HTR-8/SVneo (cell line): ENCODE measurements at regions not wholly inside any gene's neighbourhood (a gene's known extent, or its start where the extent isn't known, plus 50 kb on each side); places are given as distances from the start of the nearest gene placed in this dataset.
"Not testable (repeated sequence)": the region's sequence is repeated elsewhere in the genome, so short reads cannot be mapped to it uniquely, and the experiment has no call there.

Experiments used
- DNase-seq: peaks from one replicate; pipeline ENCODE4 v3.0.0; 2011; ENCODE audit warnings: low spot score, mixed read lengths; ENCODE audit not compliant: insufficient read length
- FAIRE-seq: peaks from 2 replicates; lab custom pipeline; 2011; peaks lifted over from hg19 to GRCh38; lab: Jason Lieb, UNC

DNA sequence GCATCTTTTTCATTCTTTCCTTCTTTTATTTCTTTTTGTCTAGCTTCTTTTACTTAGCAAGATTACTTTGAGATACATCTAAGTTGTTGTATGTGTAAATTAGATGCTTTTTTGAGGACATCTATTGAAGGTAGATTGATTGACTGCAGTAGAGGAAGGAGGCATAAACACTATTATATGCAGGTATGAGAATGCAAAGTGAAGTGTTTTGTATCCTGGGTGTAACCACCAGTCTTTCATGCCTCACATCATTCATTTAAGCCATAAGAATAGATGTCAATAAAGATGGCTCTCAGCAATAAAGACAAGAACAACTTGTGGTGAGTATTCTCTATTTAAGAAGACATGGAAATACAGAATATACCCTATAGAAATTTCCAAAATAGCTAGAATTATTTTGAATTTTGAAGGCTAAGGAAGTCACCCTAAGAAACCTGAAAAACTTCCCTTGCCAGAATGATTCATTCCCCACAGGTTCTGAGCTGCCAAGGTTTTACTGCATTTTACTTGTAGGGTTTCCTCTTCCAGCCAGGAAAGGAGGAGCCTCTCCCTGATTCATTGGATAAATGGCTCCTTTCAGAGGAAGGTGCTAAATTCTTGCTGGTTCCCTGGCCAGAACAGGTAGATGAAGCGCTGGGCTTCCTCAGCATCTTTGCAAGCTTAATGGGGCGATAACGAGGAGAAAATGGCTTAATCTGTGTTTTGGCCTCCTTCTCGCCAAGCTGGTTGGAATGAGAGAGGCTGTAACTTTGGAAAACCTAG, 279.8 kb upstream of the SLC14A2 start:
- FAIRE-seq (no peak), DNase-seq (no peak)

DNA sequence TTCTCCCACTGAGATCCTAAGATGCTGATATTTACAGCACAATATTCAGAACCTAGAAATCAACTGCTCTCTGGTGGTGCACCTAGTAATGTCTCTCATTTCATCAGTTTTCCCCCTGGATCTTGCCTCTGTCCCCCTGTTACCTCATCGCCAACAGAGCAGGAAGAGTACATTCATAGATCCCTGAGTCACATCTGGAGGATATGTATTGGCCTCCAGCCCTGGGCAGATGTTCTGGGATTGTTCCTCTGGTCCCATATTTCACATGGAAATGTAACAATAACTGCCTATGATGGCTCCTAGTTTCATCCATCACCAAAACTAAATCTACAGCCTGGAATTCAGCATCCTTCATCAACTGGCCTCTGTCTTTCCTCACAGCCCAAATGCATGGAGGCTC, 278.8 kb upstream of the SLC14A2 start:
- FAIRE-seq = no peak

DNA sequence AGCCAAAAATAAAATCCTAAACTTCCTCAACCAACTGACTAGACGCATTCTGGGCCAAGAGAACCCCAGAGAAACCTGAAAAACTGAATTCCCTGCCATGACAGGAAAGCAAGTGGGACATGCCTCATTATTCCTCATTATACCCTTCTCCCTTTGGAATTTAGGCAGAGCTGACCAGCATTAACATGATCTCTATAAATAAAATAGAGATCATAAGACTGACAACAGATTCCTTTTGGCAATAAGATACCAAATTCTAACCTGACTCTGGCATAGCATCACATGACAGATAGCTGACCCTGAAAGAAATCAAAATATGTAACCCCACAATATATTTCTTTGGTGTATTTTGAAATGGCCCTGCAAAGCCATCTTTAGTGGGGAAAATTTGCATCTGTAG, 277.8 kb upstream of the SLC14A2 start:
- FAIRE-seq (no peak), DNase-seq (no peak)

More for the DNA sequence above, 278.8 kb upstream of the SLC14A2 start:
- no peak for DNase-seq

DNA sequence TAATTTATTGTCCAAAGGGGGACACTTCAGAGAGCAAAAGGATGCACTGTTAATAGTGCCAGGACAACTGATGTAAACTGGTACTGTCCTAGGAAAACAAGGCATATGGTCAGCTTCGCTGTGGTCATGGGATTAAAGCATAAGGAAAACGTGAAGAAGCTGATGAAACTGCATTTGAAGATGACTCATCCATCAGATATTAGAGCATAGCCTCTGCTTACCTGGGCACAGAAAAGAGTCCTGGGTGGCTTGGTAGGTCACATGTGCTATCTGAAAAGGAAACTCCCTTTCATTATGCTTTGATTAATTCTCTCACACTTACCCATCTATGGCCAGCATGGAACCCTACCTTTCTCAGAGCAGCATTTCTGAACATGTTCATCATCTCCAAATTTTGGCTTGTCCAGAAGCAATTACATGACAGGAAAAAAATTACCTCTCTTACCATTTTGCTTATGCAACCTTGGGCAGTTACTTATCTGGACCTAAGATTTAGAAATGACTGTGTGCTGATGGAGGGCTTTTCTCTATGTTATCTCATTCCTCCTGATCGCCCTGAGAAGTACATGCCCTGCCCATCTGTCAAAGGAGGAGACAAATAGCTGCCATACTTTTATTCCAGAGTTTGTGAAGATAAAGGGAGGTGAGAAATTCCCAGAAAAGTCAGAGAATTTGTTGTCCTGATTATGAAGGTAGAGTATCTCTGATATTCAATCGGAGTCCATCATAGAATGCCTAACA, 275.3 kb upstream of the SLC14A2 start:
- DNase-seq = no peak
- no peak for FAIRE-seq

DNA sequence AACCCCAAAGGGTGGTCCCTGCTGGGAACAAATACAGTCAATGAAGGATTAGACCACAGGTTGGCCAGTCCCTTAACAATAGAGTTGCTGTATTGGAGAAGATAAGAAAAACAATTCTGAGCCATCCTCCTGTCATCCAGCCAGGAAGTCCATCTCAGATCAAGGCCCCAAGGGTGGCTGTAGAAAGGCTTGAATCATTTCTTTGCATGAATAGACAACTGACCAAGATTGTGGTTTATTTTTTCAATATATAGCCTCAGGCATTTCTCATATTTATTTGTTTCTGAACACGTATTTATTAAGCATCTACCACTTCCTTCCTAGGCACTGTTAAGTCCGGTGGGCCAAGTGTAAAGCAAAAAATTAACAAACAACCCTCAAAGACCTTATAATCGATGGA, 274.4 kb upstream of the SLC14A2 start:
- no peak for FAIRE-seq
- no peak for DNase-seq

DNA sequence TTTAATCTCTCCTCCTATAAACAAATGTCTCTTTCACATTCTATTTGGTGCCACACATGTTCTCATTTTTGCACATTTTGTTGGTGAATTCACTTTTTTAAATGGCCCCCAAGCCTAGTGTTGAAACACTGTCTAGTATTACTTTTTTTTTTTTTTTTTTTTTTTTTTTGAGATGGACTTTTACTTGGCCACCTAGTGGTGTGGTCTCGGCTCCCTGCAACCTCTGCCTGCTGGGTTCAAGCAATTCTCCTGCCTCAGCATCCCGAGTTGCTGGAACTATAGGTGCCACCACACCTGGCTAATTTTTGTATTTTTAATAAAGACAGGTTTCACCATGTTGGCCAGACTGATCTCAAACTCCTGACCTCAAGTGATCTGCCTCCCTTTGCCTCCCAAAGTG, 273.8 kb upstream of the SLC14A2 start:
- DNase-seq (no peak), FAIRE-seq (no peak)

DNA sequence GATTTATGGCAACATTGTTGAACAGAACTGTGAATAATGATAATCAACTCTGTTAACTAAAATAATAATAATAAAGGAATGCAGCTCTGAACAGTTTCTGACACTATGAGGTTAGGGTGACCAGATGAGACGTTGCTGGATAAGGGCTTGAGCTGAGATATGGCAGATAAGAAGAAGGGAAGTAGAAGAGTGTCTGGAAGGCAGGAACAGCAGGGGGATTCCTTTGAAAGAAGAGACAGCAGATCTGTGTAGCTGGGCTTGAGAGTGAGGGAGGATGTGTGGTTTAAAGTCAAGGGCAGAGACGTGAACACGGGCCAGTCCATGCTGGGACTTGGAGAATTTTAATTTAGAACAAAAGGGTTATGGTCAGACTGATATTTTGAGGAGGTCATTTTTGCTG, 273.1 kb upstream of the SLC14A2 start:
- FAIRE-seq = no peak
- no peak for DNase-seq

DNA sequence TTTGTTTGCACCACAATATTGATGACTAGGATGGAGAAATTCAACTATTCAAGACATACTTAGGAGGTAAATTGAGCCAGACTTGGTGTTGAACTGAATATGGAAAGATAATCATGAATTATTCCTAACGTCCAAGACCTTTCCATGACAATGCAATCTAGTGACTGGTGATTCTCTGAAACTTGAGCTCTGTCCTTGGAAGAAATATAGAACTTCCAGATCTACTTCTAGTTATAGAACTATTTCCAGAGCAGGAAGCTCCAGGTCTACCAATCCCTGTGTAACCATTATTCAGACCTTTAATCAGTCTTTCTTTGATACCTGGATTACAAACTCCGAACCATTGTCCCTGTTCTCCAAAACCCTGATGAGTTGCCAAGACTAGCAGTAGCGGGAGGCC, 272.6 kb upstream of the SLC14A2 start:
- FAIRE-seq (no peak), DNase-seq (no peak)

DNA sequence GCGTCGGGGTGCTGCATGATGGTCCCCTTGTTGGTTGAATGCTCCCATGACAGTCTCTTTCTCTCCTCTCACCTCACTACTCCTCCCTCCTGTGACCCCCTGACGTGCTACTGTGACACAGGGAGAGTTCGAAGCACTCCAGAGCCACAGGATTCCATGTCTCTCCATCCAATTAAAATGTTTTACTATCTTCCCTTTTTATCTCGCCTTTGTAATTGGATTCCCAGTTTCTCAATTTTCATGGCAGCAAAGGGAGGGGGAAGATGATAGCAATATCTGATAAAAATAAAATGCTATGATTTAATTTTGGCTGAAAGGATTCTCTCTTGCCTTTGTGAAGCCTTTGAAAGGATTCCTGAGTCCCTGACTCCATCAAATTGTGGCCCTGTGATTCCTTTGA, 271.9 kb upstream of the SLC14A2 start:
- no peak for DNase-seq
- FAIRE-seq = no peak

DNA sequence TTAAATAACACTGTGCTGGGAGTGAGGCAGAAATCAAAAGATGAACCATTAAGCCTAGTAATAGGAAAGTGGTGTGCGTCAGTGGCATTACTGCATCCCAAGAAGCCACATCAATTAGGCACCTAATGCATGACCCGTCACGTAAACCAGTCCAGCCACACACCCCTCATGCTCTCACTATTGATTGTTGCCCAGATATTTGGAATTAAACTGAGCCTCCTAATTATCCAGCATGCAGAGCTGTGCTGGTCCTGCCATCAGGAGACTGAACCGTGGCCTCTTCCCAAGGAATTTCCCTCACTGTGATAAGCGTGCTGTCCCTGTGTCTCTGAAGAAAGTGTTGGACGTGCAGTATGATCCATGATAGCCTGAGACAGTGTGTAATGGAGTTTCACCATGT, 270.6 kb upstream of the SLC14A2 start:
- FAIRE-seq = not testable (repeated sequence)

DNA sequence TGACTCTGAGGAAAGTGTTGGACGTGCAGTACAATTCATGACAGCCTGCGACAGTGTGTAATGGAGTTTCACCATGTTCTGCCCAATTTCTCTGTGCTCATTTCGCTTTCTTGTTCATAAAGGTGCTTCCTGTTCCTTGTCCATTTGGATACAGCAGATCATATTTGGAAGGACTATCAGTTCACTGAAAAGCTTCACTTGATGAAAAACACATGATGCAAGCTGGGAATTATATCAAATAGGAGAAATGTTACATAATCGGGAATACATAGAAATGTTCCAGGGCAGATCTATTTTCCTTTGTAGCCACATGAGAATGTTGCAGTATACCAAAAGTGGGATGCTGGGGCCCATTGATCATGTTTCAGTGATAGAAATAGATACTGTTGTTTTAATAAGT, 266.3 kb upstream of the SLC14A2 start:
- FAIRE-seq (no peak), DNase-seq (no peak)

More for the DNA sequence above, 270.6 kb upstream of the SLC14A2 start:
- not testable (repeated sequence) for DNase-seq

DNA sequence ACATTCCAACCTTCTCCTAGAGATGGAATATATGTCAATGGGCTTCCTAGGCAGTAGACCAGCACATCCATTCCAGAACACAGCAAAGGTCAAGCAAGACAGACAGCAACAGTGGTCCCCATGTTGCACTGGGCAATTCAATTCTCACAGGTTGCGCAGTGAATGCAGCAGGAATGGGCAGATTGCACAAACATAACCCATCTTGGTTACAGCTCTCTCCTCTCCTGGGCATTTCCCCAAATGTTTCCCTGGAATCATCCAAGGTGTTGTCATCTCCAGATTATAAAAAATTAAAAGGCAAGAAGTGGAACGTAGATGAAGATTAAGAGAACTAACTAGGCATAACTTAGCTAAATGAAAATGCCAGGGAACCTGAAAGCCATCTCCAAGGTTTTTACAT, 265.8 kb upstream of the SLC14A2 start:
- no peak for DNase-seq
- no peak for FAIRE-seq

DNA sequence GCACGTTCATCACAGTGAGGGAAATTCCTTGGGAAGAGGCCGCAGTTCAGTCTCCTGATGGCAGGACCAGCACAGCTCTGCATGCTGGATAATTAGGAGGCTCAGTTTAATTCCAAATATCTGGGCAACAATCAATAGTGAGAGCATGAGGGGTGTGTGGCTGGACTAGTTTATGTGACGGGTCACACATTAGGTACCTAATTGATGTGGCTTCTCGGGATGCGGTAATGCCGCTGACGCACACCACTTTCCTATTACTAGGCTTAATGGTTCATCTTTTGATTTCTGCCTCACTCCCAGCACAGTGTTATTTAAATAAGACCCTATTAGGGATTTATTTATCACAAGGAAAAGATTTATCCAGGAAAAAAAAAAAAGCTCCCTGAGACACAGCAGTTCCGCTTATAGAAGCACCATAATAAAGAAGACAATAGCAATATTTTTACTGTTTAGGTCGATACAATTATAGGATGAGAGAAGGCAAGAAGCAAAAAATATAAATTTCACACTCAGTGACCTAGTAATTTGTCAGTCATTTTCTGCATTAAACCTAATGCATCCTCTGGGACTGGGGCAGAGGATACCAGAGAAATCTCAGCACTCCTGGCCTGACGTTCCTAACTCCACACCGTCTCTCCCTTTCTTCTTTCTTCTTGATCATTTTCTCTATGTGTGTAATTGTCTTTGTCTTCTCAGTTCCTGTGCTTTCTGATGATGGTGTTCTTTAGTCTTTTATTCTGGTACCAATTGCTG, 264.7 kb upstream of the SLC14A2 start:
- FAIRE-seq (no peak), DNase-seq (no peak)

DNA sequence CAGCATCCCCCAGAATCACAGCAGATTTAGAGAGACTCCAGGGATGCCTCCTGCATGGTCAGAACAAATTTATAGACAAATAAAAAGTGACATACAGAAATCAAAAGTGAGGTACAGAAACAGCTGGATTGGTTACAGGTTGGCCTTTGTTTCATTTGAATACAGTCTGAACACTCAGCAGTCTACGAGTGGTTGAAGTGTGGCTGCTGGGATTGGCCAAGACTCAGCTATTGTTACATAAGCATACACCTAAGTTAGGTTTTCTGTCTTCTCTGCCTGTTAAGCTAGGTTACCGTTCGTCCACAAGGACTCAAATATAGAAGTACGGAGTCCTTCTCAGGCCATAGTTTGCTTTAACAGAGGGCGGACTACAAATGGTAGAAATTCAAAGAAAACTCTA, 262.4 kb upstream of the SLC14A2 start:
- FAIRE-seq (no peak), DNase-seq (no peak)

DNA sequence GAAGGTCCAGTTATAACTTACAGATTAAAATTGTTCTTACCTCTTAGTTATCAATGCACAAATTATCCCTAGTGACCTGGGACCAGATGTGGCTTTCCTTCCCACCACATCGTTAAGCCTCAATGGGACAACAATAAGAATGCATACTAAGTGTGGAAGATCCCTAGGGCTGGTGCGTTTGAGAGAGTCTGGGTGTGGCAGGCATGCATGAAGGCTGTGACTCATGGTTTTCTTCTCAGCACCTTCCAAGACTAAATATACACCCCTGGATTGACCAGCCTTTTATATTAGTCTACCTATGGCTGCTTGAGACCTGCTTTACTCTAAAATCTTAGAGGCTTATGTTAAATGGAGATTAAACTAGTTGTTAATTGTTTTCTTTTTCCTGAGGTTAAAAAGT, 261.7 kb upstream of the SLC14A2 start:
- no peak for DNase-seq
- no peak for FAIRE-seq

DNA sequence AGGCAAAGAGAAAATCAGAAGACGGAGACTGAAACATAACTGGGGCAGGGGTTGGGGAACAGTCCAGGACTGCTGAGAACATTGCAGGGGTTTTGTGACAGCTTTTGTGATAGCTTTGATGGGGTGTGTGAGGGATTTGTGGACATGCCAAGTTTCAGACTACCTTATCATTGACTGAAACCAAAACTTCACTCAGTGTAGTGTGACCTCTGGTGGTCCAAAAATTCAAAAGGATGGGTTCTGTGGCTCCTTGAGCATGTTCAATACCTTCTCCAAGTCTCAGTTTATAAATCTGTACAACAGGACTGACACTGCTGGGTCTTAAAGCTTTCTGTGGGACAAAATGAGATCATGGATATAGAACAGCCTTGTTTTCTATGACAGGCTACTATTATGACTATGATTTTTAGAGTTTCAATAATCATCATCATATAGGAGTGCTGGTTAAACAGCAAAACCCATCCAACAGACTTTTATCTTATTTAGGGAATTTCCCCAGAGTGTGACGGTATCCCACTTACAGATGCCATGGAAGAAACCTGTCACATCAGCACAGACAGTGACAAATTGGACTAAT, 259.2 kb upstream of the SLC14A2 start:
- FAIRE-seq (no peak), DNase-seq (no peak)

DNA sequence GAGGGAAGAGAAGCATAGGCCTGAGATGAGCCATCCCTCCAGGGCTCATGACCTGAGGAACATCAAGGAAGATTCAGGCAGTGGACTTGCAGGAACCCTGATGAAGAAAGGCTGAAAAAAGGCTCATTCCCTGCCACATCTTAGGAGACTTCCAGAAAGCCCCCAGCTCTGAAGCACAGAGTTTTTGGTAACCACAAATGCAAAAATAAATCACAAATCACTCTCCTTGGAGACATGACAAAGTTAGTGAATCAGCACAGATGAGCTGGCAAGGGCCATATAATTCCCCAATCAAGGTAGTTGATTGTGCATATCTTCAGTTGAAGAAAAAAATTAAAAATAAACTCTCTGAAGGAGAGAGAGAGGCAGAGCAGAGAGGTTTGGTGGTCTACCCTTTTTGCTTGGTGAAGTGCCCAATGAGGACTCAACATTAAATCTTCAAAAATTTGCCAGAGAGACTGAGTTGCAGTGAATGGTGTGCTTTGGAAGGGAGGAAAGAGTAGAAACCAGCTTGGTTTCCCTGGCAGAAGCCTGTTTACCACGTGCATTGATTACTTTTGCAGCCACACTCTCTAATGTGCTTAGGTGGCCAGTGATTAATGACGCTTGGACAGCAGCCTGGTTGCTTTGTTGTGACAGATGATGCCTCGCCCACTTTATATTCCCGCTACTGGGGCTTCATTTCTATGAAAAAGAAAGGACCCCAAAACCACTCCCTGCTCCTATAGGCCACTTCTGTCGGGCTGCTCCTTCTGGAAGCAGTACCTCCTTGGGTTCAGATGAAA, 257.4 kb upstream of the SLC14A2 start:
- FAIRE-seq (no peak), DNase-seq (no peak)

DNA sequence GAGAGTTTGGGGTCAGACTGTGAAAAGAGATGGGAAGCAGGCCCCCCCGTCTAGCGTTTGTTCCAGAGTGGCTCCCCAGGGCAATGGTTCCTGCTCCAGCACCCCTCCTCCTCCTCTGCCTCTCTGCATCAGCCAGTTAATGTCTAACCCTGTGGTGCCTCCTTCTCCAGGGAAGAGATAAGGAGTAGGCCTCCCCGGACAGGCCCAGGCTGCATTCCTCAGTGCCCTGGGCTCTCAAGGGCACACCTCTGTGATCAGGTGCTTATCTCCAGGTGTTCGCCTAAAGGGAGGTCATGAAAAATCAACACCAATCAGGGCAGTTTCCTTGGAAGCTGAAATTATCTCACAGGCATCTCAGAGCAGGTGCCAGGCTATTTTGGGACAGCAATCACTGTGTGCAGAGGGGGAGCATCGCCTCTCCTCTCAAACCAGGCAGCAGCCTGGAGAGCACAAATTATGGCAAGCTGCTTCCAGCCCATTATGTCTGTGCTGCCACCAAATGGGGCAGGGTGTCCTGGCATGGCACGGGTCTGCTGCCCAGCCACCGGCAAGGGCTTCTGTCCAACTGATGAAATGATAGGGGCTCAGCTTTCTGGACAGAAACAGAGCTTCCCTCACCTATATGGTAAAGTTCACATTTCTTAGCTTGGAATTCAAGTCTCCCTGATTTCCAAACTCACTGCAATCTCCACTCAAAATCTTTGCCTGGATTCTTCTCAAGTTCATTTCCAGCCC, 255.8 kb upstream of the SLC14A2 start:
- FAIRE-seq (no peak), DNase-seq (no peak)

DNA sequence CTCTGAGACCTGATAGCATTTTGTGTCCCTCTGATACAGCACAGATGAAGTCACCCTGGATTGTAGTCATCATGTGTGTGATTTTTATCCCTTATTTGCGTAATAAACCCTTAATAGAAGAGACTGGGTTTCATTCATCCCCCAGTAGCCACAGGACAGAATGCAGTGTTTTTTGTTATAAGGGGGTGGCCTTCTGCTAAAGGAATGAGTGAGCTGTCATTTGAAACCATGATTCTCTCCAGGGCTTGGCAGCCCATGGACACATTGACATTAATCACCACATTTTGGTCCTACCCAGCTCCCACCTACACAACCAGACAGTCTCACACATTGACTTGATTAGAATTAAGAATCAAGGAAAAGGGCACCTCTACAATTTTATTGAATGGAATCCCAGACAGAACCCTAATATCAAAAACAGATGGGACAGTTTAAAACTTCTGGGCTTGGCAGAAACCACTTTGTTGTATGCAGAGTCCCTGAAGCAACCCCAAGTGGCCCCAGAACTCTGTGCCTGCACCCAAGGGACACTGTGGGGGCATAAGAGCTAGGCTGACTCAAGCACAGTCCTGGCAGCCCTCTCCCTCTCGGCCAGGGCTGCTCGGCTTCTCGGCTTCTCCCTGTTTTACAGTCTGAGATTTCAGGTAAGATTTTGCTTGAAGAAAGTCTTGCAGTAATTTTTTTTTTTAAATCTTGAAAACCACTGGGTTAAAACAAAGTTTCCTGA, 254.0 kb upstream of the SLC14A2 start:
- DNase-seq (no peak), FAIRE-seq (no peak)
